Peyer's patch (tissue), 4 donors: ENCODE measurements at regions not wholly inside any gene's neighbourhood (a gene's known extent, or its start where the extent isn't known, plus 50 kb on each side); places are given as distances from the start of the nearest gene placed in this dataset.

Experiments
- POLR2A ChIP-seq, 2 donors: fragments of 450-650 bp; IDR thresholded peaks; one replicate each; pipeline ENCODE4 v1.5.1; 2017; ENCODE audit warnings: antibody characterized with exemption in 2 of 2, mild to moderate bottlenecking in 2 of 2, moderate library complexity in 2 of 2
- TF ChIP-seq, protein P1 (sequence below), 6 experiments: fragments of 450-650 bp in 4 of 6; fragments of 200-600 bp in 2 of 6; sonication (generic) in 1 of 6; IDR thresholded peaks; one replicate each; pipeline ENCODE4 v1.5.1; 2017 to 2019; ENCODE audit warnings: antibody characterized with exemption in 6 of 6, mild to moderate bottlenecking in 3 of 6, moderate library complexity in 1 of 6

GRCh38 chr2:43171789-43172188 lies 54.6 kb downstream of the ZFP36L2 start:
- no peak for TF ChIP-seq POLR2A (IDR thresholded peaks at IDR 0.05)
- TF ChIP-seq, protein P1, sequence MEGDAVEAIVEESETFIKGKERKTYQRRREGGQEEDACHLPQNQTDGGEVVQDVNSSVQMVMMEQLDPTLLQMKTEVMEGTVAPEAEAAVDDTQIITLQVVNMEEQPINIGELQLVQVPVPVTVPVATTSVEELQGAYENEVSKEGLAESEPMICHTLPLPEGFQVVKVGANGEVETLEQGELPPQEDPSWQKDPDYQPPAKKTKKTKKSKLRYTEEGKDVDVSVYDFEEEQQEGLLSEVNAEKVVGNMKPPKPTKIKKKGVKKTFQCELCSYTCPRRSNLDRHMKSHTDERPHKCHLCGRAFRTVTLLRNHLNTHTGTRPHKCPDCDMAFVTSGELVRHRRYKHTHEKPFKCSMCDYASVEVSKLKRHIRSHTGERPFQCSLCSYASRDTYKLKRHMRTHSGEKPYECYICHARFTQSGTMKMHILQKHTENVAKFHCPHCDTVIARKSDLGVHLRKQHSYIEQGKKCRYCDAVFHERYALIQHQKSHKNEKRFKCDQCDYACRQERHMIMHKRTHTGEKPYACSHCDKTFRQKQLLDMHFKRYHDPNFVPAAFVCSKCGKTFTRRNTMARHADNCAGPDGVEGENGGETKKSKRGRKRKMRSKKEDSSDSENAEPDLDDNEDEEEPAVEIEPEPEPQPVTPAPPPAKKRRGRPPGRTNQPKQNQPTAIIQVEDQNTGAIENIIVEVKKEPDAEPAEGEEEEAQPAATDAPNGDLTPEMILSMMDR (IDR thresholded peaks at IDR 0.05): no peak
